GM12872 (cell line): ENCODE measurements at regions not wholly inside any gene's neighbourhood (a gene's known extent, or its start where the extent isn't known, plus 50 kb on each side); places are given as distances from the start of the nearest gene placed in this dataset.

Experiments
- CTCF ChIP-seq: IDR thresholded peaks from 3 replicates; pipeline ENCODE4 v1.5.1; 2011; ENCODE audit warnings: low read depth, mild to moderate bottlenecking, low read length, moderate library complexity; ENCODE audit not compliant: insufficient read depth

- TF ChIP-seq CTCF: no peak
Measured at GRCh38 chr3:158026236-158026635, 80.0 kb downstream of the SHOX2 start.

- TF ChIP-seq CTCF: no peak
Measured at GRCh38 chr3:158018462-158018861, 87.8 kb downstream of the SHOX2 start.

GRCh38 chr3:158012901-158013300 is 93.3 kb downstream of the SHOX2 start:
- TF ChIP-seq CTCF: no peak

DNA sequence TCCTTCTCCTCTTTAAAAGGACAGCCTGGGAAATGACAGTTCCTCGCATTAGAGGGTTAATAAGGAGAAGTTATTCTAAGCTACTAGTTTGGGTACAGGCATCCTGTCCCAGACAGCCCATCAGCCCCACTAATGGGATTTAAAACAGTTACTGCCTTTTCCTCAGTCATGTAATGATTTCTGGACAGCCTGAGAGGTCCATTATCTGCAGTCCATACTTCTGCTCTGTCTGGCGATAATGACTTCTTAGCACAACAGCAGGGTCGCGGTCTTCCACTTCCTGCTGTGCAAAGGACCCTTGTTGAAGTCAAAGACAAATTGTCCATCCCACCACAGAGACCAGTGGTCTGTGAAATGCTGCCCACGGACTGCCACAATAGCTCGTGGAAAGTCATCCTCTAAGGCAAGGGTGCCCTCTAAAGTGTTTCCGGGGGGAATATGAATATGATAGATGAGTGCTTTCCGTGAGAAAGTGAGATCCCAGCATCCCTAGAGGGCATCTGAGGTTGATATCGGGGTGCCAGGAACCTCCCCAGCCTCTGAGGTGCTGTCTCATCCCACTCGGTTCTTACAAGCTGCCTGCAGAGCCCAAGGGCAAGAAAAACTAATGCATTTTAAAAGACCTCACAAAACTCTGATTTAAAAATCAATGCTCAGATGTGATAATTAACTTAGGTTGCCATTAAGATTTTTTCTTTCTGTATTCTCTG is 100.7 kb downstream of the SHOX2 start:
- no peak for TF ChIP-seq CTCF

DNA sequence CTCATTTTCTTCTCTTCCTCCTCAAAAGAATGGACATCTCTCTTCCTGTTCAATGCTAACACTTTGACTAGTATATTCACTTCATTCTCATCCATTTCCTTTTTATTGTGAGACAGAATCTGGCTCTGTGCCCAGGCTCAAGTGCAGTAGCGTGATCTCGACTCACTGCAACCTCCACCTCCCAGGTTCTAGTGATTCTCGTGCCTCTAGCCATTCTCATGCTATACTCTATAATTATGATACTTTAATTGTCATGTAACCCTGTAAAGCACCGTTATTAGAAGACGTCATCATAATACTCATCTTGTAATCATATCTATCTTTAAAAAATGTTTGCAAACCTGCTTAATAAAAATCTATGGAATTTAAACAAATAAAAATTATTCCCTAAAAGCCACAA is 107.0 kb downstream of the SHOX2 start:
- no peak for TF ChIP-seq CTCF

DNA sequence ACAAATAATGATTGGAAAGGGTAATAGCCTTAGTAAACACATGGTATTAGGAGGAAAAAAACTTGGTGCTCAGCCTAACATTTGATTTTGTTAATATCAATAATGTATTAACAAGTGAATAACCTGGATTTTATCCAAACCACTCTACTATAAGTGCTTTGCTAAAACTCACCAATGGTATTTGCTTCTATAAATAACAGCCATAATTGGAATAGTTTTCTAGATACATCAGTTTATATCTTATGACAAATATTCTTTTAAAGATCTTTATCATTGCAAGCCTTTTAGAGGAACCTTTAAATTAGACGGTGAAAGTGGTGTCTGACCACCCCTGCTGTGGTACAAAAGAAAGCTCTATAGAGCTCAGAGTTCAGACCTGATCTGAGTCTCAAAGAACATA is 123.9 kb downstream of the SHOX2 start:
- no peak for TF ChIP-seq CTCF

DNA sequence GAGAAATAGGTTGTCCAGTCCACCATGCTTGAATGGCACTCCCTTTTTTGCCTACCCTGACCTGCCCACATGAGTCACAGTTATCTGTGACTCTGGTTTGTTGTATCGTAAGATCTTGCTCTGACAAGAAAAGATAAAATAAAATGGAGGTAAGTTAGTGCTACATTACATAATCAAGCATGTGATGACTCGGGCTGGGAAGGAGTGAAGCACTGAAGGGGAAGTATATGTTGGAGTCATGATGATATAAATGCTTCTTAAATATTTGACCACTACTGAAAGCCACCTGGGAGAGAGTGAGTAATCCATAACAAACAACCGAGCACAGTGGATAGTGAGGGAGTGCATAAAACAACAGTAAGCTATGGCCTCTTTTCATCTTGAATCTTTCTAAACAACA is 124.4 kb downstream of the SHOX2 start:
- no peak for TF ChIP-seq CTCF
